HEK293 (cell line): ENCODE measurements at regions not wholly inside any gene's neighbourhood (a gene's known extent, or its start where the extent isn't known, plus 50 kb on each side); places are given as distances from the start of the nearest gene placed in this dataset.

Source experiments
- CTCF ChIA-PET: fragments of 350-600 bp; formaldehyde crosslinking; extraction: SDS; loops from one replicate; lab custom pipeline; 2021; ENCODE audit warnings: antibody characterized with exemption; lab: Yijun Ruan, JAX
- POLR2A ChIA-PET: fragments of 300-600 bp; formaldehyde crosslinking; extraction: SDS; loops from one replicate; lab custom pipeline; 2020; ENCODE audit warnings: antibody characterized with exemption, inconsistent platforms; lab: Yijun Ruan, JAX
- H3K27ac ChIP-seq: fragments of 200-500 bp; sonication (Bioruptor generic); 2 replicates; pipeline ENCODE4 v1.5.1; 2014; ENCODE audit warnings: low read depth, low read length, control low read depth, inconsistent platforms; ENCODE audit errors: extremely low read depth
- H3K36me3 ChIP-seq, 2 experiments: fragments of 200-500 bp in 1 of 2; sonication (Bioruptor generic) in 1 of 2; 1 replicate in 1 of 2; 2 replicates in 1 of 2; pipeline ENCODE4 v1.5.1; 2014 to 2017; ENCODE audit warnings: inconsistent platforms in 2 of 2, low read length in 2 of 2; ENCODE audit not compliant: control insufficient read depth in 2 of 2, insufficient read depth in 1 of 2
- H3K4me1 ChIP-seq: fragments of 200-500 bp; sonication (Bioruptor generic); 2 replicates; pipeline ENCODE4 v1.5.1; 2014; ENCODE audit warnings: mild to moderate bottlenecking, low read length, inconsistent platforms; ENCODE audit not compliant: control insufficient read depth, insufficient read depth
- H3K4me3 ChIP-seq: 2 replicates; pipeline ENCODE4 v1.5.1; 2011; ENCODE audit warnings: low read depth, mild to moderate bottlenecking, control low read depth, low read length, moderate library complexity
- H3K9me3 ChIP-seq: fragments of 200-500 bp; sonication (Bioruptor generic); 2 replicates; pipeline ENCODE4 v1.5.1; 2014; ENCODE audit warnings: low read depth, low read length, inconsistent platforms; ENCODE audit not compliant: control insufficient read depth, insufficient read depth
- BCL6B ChIP-seq: fragments of 450-650 bp; formaldehyde crosslinking; IDR thresholded peaks from 2 replicates; pipeline ENCODE4 v1.5.1; 2017; ENCODE audit warnings: missing biosample characterization, missing genetic modification characterization
- GLI2 ChIP-seq: fragments of 450-650 bp; formaldehyde crosslinking; IDR thresholded peaks from 2 replicates; pipeline ENCODE4; 2017; ENCODE audit warnings: missing biosample characterization, missing genetic modification characterization, low read depth, borderline replicate concordance
- GLI4 ChIP-seq: fragments of 450-650 bp; formaldehyde crosslinking; IDR thresholded peaks from 2 replicates; pipeline ENCODE4 v1.5.1; 2016; ENCODE audit warnings: missing biosample characterization, missing genetic modification characterization
- OSR2 ChIP-seq: fragments of 450-650 bp; formaldehyde crosslinking; IDR thresholded peaks from 2 replicates; pipeline ENCODE4 v1.5.1; 2016; ENCODE audit warnings: missing biosample characterization, missing genetic modification characterization
- ZBTB26 ChIP-seq: fragments of 450-650 bp; formaldehyde crosslinking; optimal IDR thresholded peaks from 2 replicates; pipeline ENCODE3; 2016; ENCODE audit warnings: missing biosample characterization, mild to moderate bottlenecking, missing genetic modification characterization
- ZBTB7A ChIP-seq: fragments of 450-650 bp; formaldehyde crosslinking; IDR thresholded peaks from 2 replicates; pipeline ENCODE4 v1.5.1; 2016; ENCODE audit warnings: low read depth, missing biosample characterization, missing genetic modification characterization
- ZIC2 ChIP-seq: fragments of 450-650 bp; formaldehyde crosslinking; IDR thresholded peaks from 2 replicates; pipeline ENCODE4 v1.5.1; 2016; ENCODE audit warnings: missing biosample characterization, missing genetic modification characterization
- ZNF311 ChIP-seq: fragments of 450-650 bp; formaldehyde crosslinking; IDR thresholded peaks from 2 replicates; pipeline ENCODE4 v1.5.1; 2017; ENCODE audit warnings: missing biosample characterization, missing genetic modification characterization, borderline replicate concordance
- ZNF394 ChIP-seq: fragments of 450-650 bp; formaldehyde crosslinking; IDR thresholded peaks from 2 replicates; pipeline ENCODE4 v1.5.1; 2016; ENCODE audit warnings: missing biosample characterization, missing genetic modification characterization, mild to moderate bottlenecking, moderate library complexity, borderline replicate concordance
- ZNF404 ChIP-seq: fragments of 450-650 bp; formaldehyde crosslinking; IDR thresholded peaks from 2 replicates; pipeline ENCODE4 v1.5.1; 2017; ENCODE audit warnings: missing biosample characterization, missing genetic modification characterization
- ZNF48 ChIP-seq: fragments of 450-650 bp; formaldehyde crosslinking; IDR thresholded peaks from 2 replicates; pipeline ENCODE4 v1.5.1; 2016; ENCODE audit warnings: missing biosample characterization, missing genetic modification characterization
- ZNF501 ChIP-seq: fragments of 450-650 bp; formaldehyde crosslinking; IDR thresholded peaks from 2 replicates; pipeline ENCODE4 v1.5.1; 2016; ENCODE audit warnings: missing biosample characterization, missing genetic modification characterization
- ZNF514 ChIP-seq: fragments of 450-650 bp; formaldehyde crosslinking; IDR thresholded peaks from 2 replicates; pipeline ENCODE4 v1.5.1; 2016; ENCODE audit warnings: missing biosample characterization, missing genetic modification characterization
- ZNF558 ChIP-seq: fragments of 450-650 bp; formaldehyde crosslinking; IDR thresholded peaks from 2 replicates; pipeline ENCODE4 v1.5.1; 2016; ENCODE audit warnings: missing biosample characterization, missing genetic modification characterization
- ZNF585B ChIP-seq: fragments of 450-650 bp; formaldehyde crosslinking; IDR thresholded peaks from 2 replicates; pipeline ENCODE4 v1.5.1; 2016; ENCODE audit warnings: missing biosample characterization, missing genetic modification characterization
- ZNF645 ChIP-seq: fragments of 450-650 bp; formaldehyde crosslinking; IDR thresholded peaks from 2 replicates; pipeline ENCODE4; 2016; ENCODE audit warnings: missing biosample characterization, missing genetic modification characterization
- ZNF677 ChIP-seq: fragments of 450-650 bp; IDR thresholded peaks from 2 replicates; pipeline ENCODE4 v1.5.0; 2018; ENCODE audit warnings: missing biosample characterization, mild to moderate bottlenecking, missing genetic modification characterization, moderate library complexity
- ZNF777 ChIP-seq: fragments of 450-650 bp; formaldehyde crosslinking; IDR thresholded peaks from 2 replicates; pipeline ENCODE4 v1.5.1; 2017; ENCODE audit warnings: missing biosample characterization, missing genetic modification characterization, borderline replicate concordance
- ZNF791 ChIP-seq: fragments of 450-650 bp; formaldehyde crosslinking; IDR thresholded peaks from 2 replicates; pipeline ENCODE4 v1.5.1; 2016; ENCODE audit warnings: missing biosample characterization, missing genetic modification characterization
- ZSCAN30 ChIP-seq: fragments of 450-650 bp; IDR thresholded peaks from 2 replicates; pipeline ENCODE4 v1.5.1; 2018; ENCODE audit warnings: missing biosample characterization, mild to moderate bottlenecking, missing genetic modification characterization, moderate library complexity
- TF ChIP-seq, protein P1 (sequence below): fragments of 450-650 bp; formaldehyde crosslinking; IDR thresholded peaks from 2 replicates; pipeline ENCODE4 v1.5.1; 2016; ENCODE audit warnings: missing biosample characterization, missing genetic modification characterization
- TF ChIP-seq, protein P2 (sequence below): fragments of 450-650 bp; formaldehyde crosslinking; IDR thresholded peaks from 2 replicates; pipeline ENCODE4 v1.5.0; 2017; ENCODE audit warnings: missing biosample characterization, missing genetic modification characterization, borderline replicate concordance
- TF ChIP-seq, protein P3 (sequence below): fragments of 450-650 bp; formaldehyde crosslinking; IDR thresholded peaks from 2 replicates; pipeline ENCODE4 v1.5.1; 2016; ENCODE audit warnings: missing biosample characterization, missing genetic modification characterization

GRCh38 chr9:110069326-110070248, 138.4 kb downstream of the C9orf152 start:
- POLR2A ChIA-PET = no interaction called here
- peaks cover 3% of the 10 kb centered on the region; the same call in 1 of the 2 replicates for H3K4me1 ChIP-seq
- CTCF ChIA-PET = interaction anchor here (0.6 to 1.5 kb wide), 7 partner anchors 63 to 634 kb away, joined by 3 to 5 read pairs (median 3); no protein-coding TSS in a partner anchor
- H3K27ac ChIP-seq = no peak overlapping the region
- H3K9me3 ChIP-seq = no peaks in the 10 kb centered on the region
- no peak overlapping the region for H3K4me3 ChIP-seq
- no peaks in the 10 kb centered on the region for H3K36me3 ChIP-seq
- TF ChIP-seq ZIC2 (tag by site-specific recombination) (no peak), ZNF777 (no peak), BCL6B (tag by site-specific recombination) (no peak), ZBTB26 (tag by site-specific recombination) (no peak), ZNF514 (tag by site-specific recombination) (no peak), GLI4 (tag by site-specific recombination) (no peak), ZNF645 (tag by site-specific recombination) (no peak), ZNF677 (no peak), ZSCAN30 (tag by site-specific recombination) (no peak), ZNF558 (no peak), ZNF585B (no peak), OSR2 (tag by site-specific recombination) (no peak), ZNF311 (tag by site-specific recombination) (no peak)

- peaks cover 3% of the 10 kb centered on the region; the same call in 1 of the 2 replicates for H3K4me1 ChIP-seq
- POLR2A ChIA-PET = interaction anchor here (1.2 kb wide), 1 partner anchor 16 kb away, joined by 5 read pairs; no protein-coding TSS in a partner anchor
- no peak overlapping the region for H3K4me3 ChIP-seq
- H3K27ac ChIP-seq = no peak overlapping the region
- CTCF ChIA-PET = no interaction called here
- H3K9me3 ChIP-seq = no peaks in the 10 kb centered on the region
- no peaks in the 10 kb centered on the region for H3K36me3 ChIP-seq
- TF ChIP-seq, protein P1, sequence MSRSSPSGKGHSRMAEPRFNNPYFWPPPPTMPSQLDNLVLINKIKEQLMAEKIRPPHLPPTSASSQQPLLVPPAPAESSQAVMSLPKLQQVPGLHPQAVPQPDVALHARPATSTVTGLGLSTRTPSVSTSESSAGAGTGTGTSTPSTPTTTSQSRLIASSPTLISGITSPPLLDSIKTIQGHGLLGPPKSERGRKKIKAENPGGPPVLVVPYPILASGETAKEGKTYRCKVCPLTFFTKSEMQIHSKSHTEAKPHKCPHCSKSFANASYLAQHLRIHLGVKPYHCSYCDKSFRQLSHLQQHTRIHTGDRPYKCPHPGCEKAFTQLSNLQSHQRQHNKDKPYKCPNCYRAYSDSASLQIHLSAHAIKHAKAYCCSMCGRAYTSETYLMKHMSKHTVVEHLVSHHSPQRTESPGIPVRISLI (tag by site-specific recombination) = no peak
- TF ChIP-seq GLI2 (tag by site-specific recombination) (no peak), ZNF501 (no peak), ZNF394 (no peak), ZNF48 (tag by site-specific recombination) (no peak), ZNF404 (tag by site-specific recombination) (no peak), ZBTB7A (tag by site-specific recombination) (no peak), ZNF791 (tag by site-specific recombination) (no peak)
- TF ChIP-seq, protein P2, sequence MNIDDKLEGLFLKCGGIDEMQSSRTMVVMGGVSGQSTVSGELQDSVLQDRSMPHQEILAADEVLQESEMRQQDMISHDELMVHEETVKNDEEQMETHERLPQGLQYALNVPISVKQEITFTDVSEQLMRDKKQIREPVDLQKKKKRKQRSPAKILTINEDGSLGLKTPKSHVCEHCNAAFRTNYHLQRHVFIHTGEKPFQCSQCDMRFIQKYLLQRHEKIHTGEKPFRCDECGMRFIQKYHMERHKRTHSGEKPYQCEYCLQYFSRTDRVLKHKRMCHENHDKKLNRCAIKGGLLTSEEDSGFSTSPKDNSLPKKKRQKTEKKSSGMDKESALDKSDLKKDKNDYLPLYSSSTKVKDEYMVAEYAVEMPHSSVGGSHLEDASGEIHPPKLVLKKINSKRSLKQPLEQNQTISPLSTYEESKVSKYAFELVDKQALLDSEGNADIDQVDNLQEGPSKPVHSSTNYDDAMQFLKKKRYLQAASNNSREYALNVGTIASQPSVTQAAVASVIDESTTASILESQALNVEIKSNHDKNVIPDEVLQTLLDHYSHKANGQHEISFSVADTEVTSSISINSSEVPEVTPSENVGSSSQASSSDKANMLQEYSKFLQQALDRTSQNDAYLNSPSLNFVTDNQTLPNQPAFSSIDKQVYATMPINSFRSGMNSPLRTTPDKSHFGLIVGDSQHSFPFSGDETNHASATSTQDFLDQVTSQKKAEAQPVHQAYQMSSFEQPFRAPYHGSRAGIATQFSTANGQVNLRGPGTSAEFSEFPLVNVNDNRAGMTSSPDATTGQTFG (tag by site-specific recombination) = no peak
- TF ChIP-seq, protein P3, sequence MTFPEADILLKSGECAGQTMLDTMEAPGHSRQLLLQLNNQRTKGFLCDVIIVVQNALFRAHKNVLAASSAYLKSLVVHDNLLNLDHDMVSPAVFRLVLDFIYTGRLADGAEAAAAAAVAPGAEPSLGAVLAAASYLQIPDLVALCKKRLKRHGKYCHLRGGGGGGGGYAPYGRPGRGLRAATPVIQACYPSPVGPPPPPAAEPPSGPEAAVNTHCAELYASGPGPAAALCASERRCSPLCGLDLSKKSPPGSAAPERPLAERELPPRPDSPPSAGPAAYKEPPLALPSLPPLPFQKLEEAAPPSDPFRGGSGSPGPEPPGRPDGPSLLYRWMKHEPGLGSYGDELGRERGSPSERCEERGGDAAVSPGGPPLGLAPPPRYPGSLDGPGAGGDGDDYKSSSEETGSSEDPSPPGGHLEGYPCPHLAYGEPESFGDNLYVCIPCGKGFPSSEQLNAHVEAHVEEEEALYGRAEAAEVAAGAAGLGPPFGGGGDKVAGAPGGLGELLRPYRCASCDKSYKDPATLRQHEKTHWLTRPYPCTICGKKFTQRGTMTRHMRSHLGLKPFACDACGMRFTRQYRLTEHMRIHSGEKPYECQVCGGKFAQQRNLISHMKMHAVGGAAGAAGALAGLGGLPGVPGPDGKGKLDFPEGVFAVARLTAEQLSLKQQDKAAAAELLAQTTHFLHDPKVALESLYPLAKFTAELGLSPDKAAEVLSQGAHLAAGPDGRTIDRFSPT (tag by site-specific recombination) = no peak
These were observed 135.2 kb downstream of the C9orf152 start for GRCh38 chr9:110072597-110073355.
